ENCODE measurements at regions not wholly inside any gene's neighbourhood (a gene's known extent, or its start where the extent isn't known, plus 50 kb on each side); places are given as distances from the start of the nearest gene placed in this dataset.
"Not testable (repeated sequence)": the region's sequence is repeated elsewhere in the genome, so short reads cannot be mapped to it uniquely, and the experiment has no call there.

DNA sequence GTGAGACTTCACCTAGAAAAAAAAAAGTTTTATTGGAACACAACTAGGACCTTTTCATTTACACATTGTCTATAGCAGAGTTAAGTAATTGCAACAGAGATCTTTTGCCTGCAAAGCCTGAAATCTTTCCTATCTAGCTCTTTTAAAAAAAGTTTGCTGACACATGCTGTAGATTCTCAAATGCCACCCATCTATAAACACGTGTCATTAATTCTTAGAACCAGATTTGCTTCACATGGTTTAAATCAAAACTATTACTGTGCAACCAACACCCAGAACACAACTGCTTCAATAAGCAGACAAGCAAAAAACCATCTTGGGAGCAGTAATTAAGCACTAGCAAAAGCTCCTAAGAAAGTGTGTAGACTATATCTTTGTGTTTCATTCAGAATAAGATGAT is 55.0 kb downstream of the OXSM start:
- Histone ChIP-seq H3K27me3 (ENCODE audit: control insufficient read depth, insufficient read depth, low read length) (no peaks in the 10 kb centered on the region), H3K27ac (ENCODE audit: low read depth, low read length) (no peak overlapping the region), H3K36me3 (ENCODE audit: control insufficient read depth, insufficient read depth, low read length) (no peaks in the 10 kb centered on the region), H3K4me3 (ENCODE audit: low read length) (no peak overlapping the region), H3K9ac (ENCODE audit: low read length) (no peak overlapping the region), H3K4me1 (ENCODE audit: control insufficient read depth, insufficient read depth, low read length) (no peaks in the 10 kb centered on the region)

DNA sequence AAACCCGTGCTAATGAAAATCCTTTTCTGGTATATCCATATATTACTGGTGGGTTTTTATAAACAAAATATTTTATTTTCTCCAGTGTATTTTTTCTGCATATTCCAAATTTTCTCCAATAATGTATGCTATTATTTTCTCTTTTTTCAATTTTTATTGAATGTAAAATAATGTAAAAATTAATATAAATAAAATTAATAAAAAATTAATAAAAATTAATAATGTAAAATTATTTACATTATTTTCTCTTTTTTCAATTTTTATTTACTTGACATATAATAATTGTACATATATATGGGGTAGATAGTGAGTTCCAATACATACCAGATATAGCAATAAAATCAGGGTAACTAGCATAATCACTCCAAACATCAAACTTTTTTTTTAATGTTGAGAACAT is 56.4 kb downstream of the OXSM start:
- no peak overlapping the region for H3K27ac ChIP-seq (ENCODE audit: low read depth, low read length)
- no peak overlapping the region for H3K4me3 ChIP-seq (ENCODE audit: low read length)
- no peaks in the 10 kb centered on the region for H3K27me3 ChIP-seq (ENCODE audit: control insufficient read depth, insufficient read depth, low read length)
- no peaks in the 10 kb centered on the region for H3K36me3 ChIP-seq (ENCODE audit: control insufficient read depth, insufficient read depth, low read length)
- no peaks in the 10 kb centered on the region for H3K4me1 ChIP-seq (ENCODE audit: control insufficient read depth, insufficient read depth, low read length)
- H3K9ac ChIP-seq (ENCODE audit: low read length): no peak overlapping the region

DNA sequence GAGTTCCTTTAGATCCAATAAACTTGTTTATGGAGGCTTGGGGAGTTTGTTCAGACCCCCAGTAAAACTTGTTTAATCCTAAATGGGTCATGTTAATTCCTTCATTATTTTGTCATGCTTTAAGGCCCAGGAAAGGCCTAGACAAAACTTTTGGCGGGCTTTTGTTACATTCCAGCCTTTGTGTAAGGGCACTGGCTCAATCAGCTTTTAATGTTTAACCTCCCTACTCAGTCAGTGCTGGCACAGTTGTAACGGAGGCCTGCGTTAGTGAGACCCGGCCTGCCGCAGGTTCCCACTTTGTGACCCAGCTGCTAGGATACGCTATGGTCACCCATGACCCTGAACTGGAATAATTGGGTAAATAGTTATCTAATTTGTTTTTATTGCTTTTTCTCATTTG is 59.2 kb downstream of the OXSM start:
- Histone ChIP-seq H3K4me1 (ENCODE audit: control insufficient read depth, insufficient read depth, low read length) (peaks cover 2% of the 10 kb centered on the region), H3K27ac (ENCODE audit: low read depth, low read length) (no peak overlapping the region), H3K9ac (ENCODE audit: low read length) (no peak overlapping the region), H3K4me3 (ENCODE audit: low read length) (no peak overlapping the region), H3K36me3 (ENCODE audit: control insufficient read depth, insufficient read depth, low read length) (no peaks in the 10 kb centered on the region), H3K27me3 (ENCODE audit: control insufficient read depth, insufficient read depth, low read length) (no peaks in the 10 kb centered on the region)

DNA sequence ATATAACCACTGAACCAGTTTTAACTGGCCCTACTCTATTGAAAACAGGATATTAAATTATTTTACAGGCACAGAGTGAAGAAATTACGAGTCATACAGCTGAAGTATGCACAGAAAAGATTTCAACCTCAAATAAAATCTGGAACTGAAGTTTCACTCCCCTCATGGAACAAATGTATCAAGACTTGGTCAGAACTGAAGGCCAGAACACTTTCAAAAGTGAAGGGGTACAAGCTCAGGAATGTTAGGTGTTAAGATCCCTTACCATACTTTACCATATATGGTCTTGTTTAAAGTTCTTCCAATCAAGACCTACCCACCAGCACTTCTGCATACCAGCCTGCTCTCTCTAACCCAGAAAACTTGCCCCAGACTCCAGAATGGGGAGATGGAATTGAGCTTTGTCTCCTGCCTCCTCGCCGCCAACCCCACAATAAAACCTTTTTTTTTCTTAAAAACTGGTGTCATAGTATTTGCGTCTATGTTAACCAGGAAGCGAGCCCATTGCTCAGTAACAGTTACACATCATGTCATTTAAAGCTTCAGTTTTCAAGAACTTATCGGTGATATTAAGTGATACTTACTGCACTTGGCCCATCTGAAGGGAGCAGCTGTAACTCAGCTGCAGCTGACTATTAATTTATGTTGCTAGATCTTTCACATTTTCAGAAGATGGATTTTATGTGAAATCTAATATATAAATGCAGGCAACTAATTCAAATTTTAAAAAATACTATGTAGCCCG is 59.9 kb downstream of the OXSM start:
- Histone ChIP-seq H3K36me3 (ENCODE audit: control insufficient read depth, insufficient read depth, low read length) (no peaks in the 10 kb centered on the region), H3K4me1 (ENCODE audit: control insufficient read depth, insufficient read depth, low read length) (peaks cover 7% of the 10 kb centered on the region), H3K27me3 (ENCODE audit: control insufficient read depth, insufficient read depth, low read length) (no peaks in the 10 kb centered on the region), H3K27ac (ENCODE audit: low read depth, low read length) (no peak overlapping the region), H3K9ac (ENCODE audit: low read length) (no peak overlapping the region), H3K4me3 (ENCODE audit: low read length) (no peak overlapping the region)

DNA sequence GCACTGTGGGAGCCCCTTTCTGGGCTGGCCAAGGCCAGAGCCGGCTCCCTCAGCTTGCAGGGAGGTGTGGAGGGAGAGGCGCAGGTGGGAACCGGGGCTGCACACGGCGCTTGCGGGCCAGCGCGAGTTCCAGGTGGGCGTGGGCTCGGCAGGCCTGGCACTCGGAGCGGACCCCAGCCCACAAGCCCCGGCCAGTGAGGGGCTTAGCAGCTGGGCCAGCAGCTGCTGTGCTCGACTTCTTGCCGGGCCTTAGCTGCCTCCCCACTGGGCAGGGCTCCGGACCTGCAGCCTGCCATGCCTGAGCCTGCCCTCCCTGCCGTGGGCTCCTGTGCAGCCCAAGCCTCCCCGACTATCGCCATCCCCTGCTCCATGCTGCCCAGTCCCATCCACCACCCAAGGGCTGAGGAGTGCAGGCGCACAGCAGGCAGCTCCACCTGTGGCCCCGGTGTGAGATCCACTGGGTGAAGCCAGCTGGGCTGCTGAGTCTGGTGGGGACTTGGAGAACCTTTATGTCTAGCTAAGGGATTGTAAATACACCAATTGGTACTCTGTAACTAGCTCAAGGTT is 61.9 kb downstream of the OXSM start:
- not testable (repeated sequence) for H3K4me3 ChIP-seq (ENCODE audit: low read length); H3K9ac ChIP-seq (ENCODE audit: low read length); H3K4me1 ChIP-seq (ENCODE audit: control insufficient read depth, insufficient read depth, low read length); H3K36me3 ChIP-seq (ENCODE audit: control insufficient read depth, insufficient read depth, low read length); H3K27me3 ChIP-seq (ENCODE audit: control insufficient read depth, insufficient read depth, low read length); H3K27ac ChIP-seq (ENCODE audit: low read depth, low read length)

DNA sequence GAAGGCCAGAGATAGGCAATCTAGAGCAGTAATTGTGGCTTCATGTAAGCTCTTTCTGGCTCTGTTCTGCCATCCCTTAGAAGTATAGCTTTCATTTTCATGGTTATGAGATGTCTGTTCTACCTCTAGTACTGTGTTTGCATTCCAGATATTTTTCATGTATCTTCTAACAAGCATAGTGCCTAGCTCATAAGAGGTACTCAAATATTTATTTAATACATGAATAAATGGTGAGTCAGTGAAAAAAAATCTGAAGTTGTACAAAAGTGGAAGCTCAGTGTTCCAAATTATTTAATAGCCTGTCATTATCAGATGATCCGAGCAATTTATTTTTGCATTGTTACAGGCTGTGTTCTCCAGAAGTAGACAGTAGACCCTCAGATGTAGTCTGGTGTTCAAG is 64.3 kb downstream of the OXSM start:
- Histone ChIP-seq H3K36me3 (ENCODE audit: control insufficient read depth, insufficient read depth, low read length) (no peaks in the 10 kb centered on the region), H3K27ac (ENCODE audit: low read depth, low read length) (peak overlapping the region; percentile 7), H3K4me3 (ENCODE audit: low read length) (no peak overlapping the region), H3K27me3 (ENCODE audit: control insufficient read depth, insufficient read depth, low read length) (no peaks in the 10 kb centered on the region), H3K9ac (ENCODE audit: low read length) (no peak overlapping the region), H3K4me1 (ENCODE audit: control insufficient read depth, insufficient read depth, low read length) (peaks cover 7% of the 10 kb centered on the region)

DNA sequence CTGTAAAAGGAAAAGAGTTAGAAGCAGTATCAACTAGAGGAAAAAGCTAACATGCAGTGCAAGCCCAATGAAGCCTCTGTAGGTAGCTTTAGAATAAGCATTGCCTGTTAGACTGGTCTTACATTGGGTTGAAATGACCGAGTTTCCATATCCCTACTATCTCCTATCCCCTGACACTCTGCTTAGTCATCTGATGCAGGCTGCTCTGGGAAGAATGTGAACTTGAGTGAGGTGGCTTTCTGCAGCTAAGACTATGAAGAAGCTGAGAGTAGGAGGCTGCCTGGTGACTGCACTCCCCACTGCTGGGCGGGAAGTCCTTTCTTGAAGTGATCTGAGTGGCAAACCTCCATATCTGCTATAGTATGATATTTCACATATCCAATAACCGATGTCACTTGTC is 64.7 kb downstream of the OXSM start:
- no peak overlapping the region for H3K9ac ChIP-seq (ENCODE audit: low read length)

DNA sequence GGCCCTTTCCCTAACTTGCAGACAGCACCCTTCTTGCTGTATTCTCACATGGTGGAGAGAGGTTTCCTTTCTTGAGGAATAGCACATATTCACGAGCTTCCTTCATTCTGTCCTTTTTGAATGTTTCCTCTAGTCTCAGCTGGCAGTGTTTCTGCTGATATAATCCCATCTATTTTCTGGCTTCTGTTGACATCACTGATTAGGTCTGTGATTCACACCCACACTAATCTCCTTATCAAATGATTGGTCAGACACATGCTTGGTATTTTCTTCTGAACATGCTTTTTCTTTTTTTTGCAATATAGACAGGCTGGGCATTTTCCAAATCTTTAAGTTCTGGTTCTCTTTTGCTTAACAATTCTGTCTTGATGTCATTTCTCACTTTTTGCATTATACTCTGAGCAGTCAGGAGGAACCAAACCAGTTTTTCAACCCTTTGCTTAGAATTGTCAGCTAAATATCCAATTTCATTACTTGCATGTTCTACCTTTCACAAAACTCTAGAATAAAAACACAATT is 65.4 kb downstream of the OXSM start:
- no peak overlapping the region for H3K27ac ChIP-seq (ENCODE audit: low read depth, low read length)

More for the DNA sequence above, 64.7 kb downstream of the OXSM start:
- H3K4me1 ChIP-seq (ENCODE audit: control insufficient read depth, insufficient read depth, low read length): peaks cover 7% of the 10 kb centered on the region
- H3K36me3 ChIP-seq (ENCODE audit: control insufficient read depth, insufficient read depth, low read length): no peaks in the 10 kb centered on the region
- peak overlapping the region; percentile 7 for H3K27ac ChIP-seq (ENCODE audit: low read depth, low read length)
- no peaks in the 10 kb centered on the region for H3K27me3 ChIP-seq (ENCODE audit: control insufficient read depth, insufficient read depth, low read length)
- H3K4me3 ChIP-seq (ENCODE audit: low read length): no peak overlapping the region

DNA sequence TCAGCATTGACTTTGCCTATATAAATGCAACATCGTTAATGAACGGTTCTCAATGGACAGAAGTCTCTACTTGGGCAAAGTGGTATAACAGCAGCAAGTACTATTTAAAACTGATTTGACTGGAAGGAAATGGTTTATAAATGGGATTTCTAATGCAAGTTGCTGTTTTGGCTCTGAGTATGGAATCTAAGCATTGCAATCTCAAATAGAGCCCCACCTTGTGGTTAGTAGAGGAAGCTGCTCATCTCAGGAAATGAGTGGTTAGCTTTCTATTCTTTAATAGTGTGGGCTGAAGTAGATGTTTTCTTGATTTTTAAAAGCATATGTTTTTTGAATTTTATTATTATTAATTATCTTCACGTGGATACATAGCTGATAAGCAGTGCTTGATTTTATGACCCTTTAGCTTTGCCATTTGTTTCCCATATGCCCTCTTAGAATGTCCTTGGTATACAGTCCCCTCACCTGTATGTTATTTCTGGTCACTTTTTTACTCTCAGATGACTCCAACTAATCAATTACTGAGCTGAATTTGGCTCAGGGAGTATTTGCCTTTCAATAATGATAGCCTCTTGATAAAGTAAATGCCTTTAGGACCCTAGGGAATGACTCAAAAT is 67.1 kb downstream of the OXSM start:
- Histone ChIP-seq H3K9ac (ENCODE audit: low read length) (no peak overlapping the region), H3K4me3 (ENCODE audit: low read length) (no peak overlapping the region), H3K27me3 (ENCODE audit: control insufficient read depth, insufficient read depth, low read length) (no peaks in the 10 kb centered on the region), H3K36me3 (ENCODE audit: control insufficient read depth, insufficient read depth, low read length) (no peaks in the 10 kb centered on the region), H3K4me1 (ENCODE audit: control insufficient read depth, insufficient read depth, low read length) (peaks cover 7% of the 10 kb centered on the region), H3K27ac (ENCODE audit: low read depth, low read length) (no peak overlapping the region)

More for the DNA sequence above, 65.4 kb downstream of the OXSM start:
- Histone ChIP-seq H3K27me3 (ENCODE audit: control insufficient read depth, insufficient read depth, low read length) (no peaks in the 10 kb centered on the region), H3K4me1 (ENCODE audit: control insufficient read depth, insufficient read depth, low read length) (peaks cover 7% of the 10 kb centered on the region), H3K36me3 (ENCODE audit: control insufficient read depth, insufficient read depth, low read length) (no peaks in the 10 kb centered on the region), H3K9ac (ENCODE audit: low read length) (no peak overlapping the region), H3K4me3 (ENCODE audit: low read length) (no peak overlapping the region)

DNA sequence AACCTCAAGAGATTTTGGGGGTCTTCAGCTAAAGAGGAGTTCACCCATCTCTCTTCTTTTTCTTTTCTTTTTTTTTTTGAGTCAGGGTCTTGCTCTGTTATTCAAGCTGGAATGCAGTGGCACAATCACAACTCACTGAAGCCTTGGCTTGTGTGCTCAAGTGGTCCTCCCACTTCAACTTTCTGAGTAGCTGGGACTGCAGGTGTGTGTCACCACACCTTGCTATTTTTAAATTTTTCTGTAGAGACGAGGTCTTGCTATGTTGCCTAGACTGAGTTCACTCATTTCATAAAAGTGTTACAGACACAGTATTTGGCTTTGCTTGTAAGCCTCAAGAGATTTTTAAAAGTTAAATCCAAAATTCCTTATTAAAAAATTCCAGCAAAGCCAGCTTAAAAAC is 71.7 kb downstream of the OXSM start:
- no peak overlapping the region for H3K9ac ChIP-seq (ENCODE audit: low read length)
- no peaks in the 10 kb centered on the region for H3K4me1 ChIP-seq (ENCODE audit: control insufficient read depth, insufficient read depth, low read length)
- no peaks in the 10 kb centered on the region for H3K27me3 ChIP-seq (ENCODE audit: control insufficient read depth, insufficient read depth, low read length)
- no peak overlapping the region for H3K4me3 ChIP-seq (ENCODE audit: low read length)
- H3K36me3 ChIP-seq (ENCODE audit: control insufficient read depth, insufficient read depth, low read length): no peaks in the 10 kb centered on the region
- H3K27ac ChIP-seq (ENCODE audit: low read depth, low read length): no peak overlapping the region

DNA sequence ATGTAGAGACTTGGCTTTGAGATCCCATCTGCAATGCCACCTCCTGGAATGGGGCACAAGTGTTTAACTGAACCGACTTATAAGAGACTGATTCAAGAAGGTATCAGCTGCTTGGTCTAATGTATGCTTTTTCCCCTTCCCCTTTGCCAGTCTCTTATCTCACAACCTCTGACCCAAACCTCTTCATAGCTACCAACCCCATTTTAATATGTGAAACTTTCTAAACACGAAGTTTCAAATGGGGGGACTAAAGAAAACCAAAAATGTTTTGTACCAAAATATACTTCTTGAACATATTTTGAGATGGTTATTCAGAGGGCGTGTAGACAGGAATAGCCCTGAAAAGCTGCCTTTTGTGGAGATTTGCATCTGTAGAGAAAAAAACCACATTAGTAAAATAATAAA is 73.1 kb downstream of the OXSM start:
- no peak overlapping the region for H3K4me3 ChIP-seq (ENCODE audit: low read length)
- no peak overlapping the region for H3K27ac ChIP-seq (ENCODE audit: low read depth, low read length)
- H3K4me1 ChIP-seq (ENCODE audit: control insufficient read depth, insufficient read depth, low read length): no peaks in the 10 kb centered on the region
- no peaks in the 10 kb centered on the region for H3K27me3 ChIP-seq (ENCODE audit: control insufficient read depth, insufficient read depth, low read length)
- no peak overlapping the region for H3K9ac ChIP-seq (ENCODE audit: low read length)
- no peaks in the 10 kb centered on the region for H3K36me3 ChIP-seq (ENCODE audit: control insufficient read depth, insufficient read depth, low read length)

DNA sequence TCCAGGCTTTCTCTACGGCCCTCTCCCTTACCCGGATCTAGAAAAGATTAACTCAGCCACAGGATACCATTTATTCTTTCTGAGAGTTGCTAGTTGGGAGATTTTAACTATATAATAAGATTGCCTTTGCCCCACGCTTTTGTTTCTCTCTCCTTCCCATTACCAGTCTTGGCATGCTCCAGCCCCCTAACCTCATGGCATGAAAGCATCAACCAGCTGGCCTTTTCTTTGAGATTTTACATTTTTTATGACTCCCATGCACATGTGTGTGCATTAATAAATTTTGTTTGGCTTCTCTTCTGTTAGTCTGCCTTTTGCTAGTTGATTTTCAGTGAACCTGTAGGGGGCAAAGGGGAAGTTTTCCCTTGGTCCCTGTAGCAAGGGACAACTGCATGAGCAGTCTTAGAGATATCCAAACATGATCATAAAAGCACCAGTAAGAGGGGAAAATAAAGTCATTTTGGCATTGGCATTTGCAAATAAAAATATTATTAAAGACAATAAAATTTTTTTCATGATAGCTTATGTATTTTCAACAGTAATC is 73.6 kb downstream of the OXSM start:
- Histone ChIP-seq H3K36me3 (ENCODE audit: control insufficient read depth, insufficient read depth, low read length) (no peaks in the 10 kb centered on the region), H3K4me3 (ENCODE audit: low read length) (no peak overlapping the region), H3K27ac (ENCODE audit: low read depth, low read length) (no peak overlapping the region), H3K4me1 (ENCODE audit: control insufficient read depth, insufficient read depth, low read length) (no peaks in the 10 kb centered on the region), H3K27me3 (ENCODE audit: control insufficient read depth, insufficient read depth, low read length) (no peaks in the 10 kb centered on the region), H3K9ac (ENCODE audit: low read length) (no peak overlapping the region)

All from rectal smooth muscle tissue (tissue), 1 donor.